ENCODE measurements at regions not wholly inside any gene's neighbourhood (a gene's known extent, or its start where the extent isn't known, plus 50 kb on each side); places are given as distances from the start of the nearest gene placed in this dataset.

GRCh38 chr5:23405316-23406068 is 101.9 kb upstream of the PRDM9 start:
- TF ChIP-seq, protein P1, sequence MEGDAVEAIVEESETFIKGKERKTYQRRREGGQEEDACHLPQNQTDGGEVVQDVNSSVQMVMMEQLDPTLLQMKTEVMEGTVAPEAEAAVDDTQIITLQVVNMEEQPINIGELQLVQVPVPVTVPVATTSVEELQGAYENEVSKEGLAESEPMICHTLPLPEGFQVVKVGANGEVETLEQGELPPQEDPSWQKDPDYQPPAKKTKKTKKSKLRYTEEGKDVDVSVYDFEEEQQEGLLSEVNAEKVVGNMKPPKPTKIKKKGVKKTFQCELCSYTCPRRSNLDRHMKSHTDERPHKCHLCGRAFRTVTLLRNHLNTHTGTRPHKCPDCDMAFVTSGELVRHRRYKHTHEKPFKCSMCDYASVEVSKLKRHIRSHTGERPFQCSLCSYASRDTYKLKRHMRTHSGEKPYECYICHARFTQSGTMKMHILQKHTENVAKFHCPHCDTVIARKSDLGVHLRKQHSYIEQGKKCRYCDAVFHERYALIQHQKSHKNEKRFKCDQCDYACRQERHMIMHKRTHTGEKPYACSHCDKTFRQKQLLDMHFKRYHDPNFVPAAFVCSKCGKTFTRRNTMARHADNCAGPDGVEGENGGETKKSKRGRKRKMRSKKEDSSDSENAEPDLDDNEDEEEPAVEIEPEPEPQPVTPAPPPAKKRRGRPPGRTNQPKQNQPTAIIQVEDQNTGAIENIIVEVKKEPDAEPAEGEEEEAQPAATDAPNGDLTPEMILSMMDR (conservative IDR thresholded peaks at IDR 0.05), result no peak
- H3K27ac ChIP-seq, result no peak overlapping the region

DNA sequence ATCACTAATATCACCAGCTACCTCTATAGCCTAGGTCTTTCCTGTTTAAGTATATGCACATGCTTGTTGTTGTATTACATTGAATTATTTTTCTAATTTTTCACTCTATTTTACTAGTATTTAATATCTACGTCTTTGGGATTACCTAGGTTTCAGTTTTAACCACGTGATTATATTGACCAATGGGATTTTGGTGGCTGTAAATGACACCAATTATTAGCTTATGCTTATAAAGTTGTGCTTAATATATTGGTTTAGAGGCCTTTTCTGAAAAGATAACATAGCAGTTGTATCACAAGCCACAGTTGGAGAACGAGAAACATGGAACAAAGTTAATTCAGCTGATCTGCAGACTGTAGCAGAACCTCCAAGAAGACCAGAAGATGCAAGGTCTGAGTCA is 104.8 kb upstream of the PRDM9 start:
- TF ChIP-seq, protein P1 (conservative IDR thresholded peaks at IDR 0.05), result no peak
- no peak overlapping the region for H3K27ac ChIP-seq

DNA sequence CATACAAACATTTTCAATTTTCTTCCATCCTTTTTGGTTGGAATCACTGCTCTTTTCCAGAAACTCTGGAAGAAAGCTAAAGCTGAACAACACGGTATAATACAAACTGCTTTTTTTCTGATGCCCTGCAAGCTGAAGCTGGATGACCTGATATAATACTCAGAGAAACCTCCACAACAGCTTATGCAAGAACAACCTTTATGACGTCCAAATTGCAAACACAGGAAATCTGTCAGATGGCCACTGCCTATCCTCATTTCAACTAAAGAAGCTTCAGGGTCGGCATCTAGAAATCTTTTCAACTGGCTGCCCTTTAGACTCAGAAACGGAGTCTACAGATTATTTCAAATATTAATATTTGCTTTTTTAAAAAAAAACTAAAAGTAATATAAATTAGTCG is 106.5 kb upstream of the PRDM9 start:
- no peak overlapping the region for H3K27ac ChIP-seq
- TF ChIP-seq, protein P1 (conservative IDR thresholded peaks at IDR 0.05), result no peak

- H3K27ac ChIP-seq, result no peak overlapping the region
- TF ChIP-seq, protein P1 (conservative IDR thresholded peaks at IDR 0.05), result no peak
Observed at GRCh38 chr5:23396346-23396745, 111.1 kb upstream of the PRDM9 start.

GRCh38 chr5:23389291-23390101 is 117.9 kb upstream of the PRDM9 start:
- no peak overlapping the region for H3K27ac ChIP-seq
- TF ChIP-seq, protein P1 (conservative IDR thresholded peaks at IDR 0.05), result no peak

- TF ChIP-seq, protein P1 (conservative IDR thresholded peaks at IDR 0.05), result no peak
- no peak overlapping the region for H3K27ac ChIP-seq
Observed at GRCh38 chr5:23385036-23385435, 122.4 kb upstream of the PRDM9 start.

DNA sequence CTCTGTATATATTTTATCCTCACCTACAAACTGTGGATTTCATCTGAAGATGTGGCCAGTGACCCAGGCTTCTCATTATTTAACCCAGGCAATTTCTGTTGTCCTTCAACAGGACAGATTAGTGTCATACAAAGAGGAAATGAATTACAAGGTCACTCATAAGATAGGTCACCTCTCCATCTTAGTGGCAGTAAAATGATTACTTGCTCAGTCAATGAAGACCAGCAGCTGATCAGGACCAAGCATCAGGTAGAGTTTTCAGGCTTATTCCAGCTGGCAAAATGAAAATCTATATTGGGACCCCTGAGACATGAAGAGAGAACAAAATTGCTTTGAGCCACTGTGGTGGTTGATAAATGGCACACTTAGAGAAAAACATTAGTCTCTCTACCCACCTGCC is 135.2 kb upstream of the PRDM9 start:
- H3K27ac ChIP-seq, result no peak overlapping the region
- TF ChIP-seq, protein P1 (conservative IDR thresholded peaks at IDR 0.05), result no peak
